ENCODE measurements at regions not wholly inside any gene's neighbourhood (a gene's known extent, or its start where the extent isn't known, plus 50 kb on each side); places are given as distances from the start of the nearest gene placed in this dataset.

DNA sequence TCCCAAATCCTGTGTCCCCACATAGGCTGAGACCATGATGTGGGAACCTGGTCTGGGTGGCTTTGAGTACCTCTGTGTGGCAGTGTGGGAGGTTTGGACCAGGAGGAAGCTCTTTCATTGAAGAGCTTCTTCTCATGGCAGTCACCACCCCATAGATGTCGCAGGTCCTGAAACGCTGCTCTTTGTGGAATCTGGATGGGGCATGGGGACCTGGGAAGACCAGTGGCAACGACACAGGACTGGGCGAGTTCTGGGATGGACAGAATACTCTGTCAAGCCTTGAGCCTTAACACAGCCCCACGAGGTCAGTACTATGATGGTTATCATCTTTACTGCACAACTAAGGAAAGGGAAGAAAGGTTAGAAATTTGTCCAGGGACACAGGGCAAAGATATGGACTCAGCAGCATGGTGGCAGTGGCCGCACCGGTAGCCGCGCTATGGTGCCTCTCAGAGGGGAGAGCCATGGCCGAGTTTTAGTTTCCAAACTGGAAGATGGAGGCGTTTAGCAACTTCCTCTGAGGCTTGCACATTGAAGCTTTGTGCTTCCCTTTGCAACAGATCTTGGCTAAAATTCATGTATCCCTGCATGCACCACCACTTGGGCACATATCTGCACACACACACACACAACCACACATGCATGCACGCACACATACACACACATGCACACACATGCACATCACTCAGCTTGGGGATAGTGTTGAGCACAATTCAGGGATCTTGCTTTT is 117.7 kb upstream of the C1orf174 start:
- no peak for DNase-seq

DNA sequence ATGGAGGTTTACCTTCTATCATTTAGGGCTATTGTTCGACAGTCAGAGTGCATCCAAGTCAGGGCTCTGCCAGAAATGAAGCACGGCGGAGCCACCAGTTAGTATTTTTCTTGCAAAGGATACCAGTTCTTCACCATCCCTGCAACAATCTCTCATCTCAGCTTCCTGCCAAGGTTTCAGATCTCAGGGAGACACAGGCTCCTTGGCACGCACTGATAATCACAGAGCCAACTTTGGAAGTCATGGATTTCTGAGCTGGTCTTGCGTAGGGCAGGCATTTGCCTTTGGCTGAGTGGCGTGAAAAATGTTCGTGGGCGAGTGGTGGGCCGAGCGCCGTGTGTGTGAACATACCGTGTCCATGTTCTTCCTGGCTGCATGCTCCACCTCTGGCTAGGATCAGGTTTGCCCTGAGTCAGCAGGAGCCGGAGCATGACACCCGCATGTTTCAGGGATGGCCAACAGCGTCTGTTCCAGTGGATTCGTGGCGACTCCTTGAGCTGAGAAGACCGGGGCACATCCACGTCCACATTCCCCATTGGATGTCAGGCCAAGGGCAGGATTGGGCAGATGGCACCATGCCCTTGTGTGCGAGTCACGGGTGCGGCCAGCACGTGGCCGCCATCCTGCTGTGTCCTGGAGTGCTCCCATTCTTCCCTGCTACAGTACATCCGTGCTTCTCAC is 118.5 kb upstream of the C1orf174 start:
- no peak for DNase-seq

DNA sequence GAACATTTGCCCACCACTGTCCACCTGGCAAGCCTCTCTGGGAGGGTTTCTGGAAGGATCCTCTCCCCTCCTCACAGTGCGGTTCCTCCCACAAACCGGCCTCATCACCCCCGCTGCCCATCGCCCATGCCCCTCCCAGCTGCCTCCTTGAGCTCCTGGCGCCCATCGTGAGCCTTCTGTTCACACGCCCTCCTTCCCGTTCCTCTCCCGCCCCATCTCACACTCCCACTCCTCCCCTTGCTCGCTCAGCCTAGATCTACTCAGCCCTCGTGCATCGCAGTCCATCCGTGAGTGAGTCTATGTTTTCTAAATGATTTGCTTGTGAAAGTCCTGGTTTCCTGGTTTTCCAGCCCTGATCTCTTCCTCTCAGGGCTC is 119.1 kb upstream of the C1orf174 start:
- no peak for DNase-seq

DNA sequence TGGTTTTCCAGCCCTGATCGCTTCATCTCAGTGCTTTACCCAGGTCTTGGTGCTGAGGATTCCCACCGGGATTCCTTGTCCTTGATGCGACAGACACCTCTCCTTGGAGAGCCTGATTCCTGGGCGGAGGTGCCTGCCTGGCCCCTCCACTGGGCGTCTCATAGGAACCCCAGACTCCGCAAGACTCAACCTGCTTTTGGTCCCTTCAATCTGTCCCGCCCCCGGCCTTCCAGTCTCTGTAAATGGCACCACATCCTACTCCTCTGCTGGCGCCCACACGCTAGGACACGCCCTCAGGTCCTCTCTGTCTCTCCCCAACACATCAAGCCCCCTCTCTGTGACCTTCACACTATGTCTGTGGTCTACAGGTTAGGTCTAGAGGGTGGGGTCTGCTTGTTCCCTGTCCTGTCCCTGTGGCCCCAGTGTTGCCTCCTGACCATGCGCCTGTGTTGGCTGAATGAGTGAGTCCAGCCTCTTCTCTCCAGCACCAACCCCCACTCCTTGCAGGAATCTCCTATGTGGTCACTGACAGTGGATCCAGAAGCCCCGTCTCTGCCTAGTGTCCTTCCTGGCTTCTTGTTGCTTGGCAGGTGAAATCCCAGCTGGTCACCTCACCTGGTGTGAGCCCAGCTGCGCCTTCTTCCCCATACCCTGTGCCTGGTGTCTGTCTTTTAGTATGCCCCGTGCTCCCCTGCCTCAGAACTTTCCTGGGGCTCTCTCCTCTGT is 119.7 kb upstream of the C1orf174 start:
- DNase-seq = no peak

DNA sequence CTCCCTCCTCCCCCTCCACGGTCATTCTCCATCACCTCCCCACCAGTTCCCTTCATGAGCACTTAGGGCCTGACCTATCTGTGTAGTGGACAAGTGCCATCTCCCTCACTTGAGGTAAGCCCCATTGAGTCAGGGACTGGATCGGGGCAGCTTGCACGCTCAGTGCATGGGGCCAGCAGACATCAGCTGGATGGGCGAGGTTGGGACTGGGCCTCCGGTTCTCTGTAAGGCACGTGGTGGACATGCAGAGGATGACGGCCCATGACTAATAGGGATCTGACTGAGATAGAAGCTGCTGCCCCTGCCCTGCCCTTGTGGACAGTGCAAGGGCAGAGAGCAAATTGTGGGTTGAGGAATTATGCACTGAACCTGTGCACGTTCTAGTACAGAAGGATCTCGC is 120.4 kb upstream of the C1orf174 start:
- no peak for DNase-seq

DNA sequence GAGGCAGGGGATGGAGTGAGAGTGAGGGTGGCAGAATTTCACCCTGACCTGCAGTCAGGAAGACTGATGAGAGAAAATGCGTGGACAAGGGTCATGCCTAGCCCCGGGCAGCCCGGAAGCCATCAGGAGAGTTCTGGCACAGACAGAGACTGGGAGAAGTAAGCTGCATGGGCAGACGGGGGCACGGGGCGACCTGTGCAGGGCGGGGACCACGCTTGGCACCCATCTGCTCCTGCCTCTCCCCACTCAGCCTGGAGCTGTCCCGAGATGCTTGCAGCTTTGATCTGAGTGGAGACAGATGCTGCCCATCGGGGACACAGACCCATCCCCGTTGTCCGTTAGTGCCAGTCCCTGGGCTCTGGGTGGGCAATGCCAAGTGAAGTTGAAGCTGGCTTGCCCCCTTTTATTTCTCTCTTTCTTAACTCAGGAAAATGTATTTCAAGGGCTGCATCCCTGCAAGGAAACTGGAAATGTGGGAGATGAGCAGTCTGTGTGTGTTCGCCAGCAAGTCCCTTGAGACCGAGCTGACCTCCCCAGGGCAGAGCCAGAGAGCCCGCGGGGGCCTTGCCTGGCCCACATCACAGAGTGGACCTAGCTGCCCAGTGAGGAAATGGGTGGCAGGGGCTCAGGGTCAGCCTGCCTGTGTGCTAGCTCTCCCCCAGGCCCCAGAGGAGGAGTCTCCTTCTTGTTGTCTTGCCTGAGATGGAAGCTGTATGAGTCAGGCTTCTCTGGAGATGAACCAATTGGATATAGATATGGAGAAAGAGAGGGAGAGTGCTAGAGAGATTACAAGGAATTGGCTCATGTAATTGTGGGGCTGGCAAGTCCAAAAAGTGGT is 121.3 kb upstream of the C1orf174 start:
- DNase-seq = no peak

DNA sequence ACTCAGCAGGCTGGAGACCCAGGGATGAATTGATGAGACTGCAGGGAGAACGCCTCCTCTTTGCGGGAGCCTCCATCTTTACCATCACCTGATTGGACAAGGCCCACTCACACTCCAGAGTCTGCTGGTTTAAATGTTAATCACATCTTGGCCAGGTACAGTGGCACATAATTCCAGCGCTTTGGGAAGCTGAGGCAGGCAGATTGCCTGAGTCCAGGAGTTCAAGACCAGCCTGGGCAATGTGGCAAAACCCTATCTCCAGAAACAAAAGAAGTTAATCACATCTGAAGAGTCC is 121.8 kb upstream of the C1orf174 start:
- no peak for DNase-seq

DNA sequence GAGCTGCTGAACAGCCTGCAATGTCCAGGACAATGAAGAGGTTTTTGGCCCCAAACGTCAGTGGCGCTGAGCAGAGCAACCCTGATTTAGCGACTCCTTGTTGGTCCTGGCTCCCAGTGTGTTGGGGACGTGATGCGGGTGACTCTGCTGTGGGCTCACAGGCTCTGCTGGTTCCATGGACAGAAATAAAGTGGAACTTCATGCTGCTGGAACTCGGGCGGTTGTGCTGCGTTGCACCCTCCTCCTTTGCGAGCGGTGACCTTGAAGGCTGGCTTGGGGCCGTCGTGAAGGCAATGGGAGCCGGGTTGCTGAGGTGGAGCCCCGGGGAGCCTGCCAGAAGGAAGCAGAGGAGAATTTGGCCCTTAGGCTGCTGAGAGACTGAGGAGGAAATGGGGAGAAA is 122.6 kb upstream of the C1orf174 start:
- DNase-seq = no peak

DNA sequence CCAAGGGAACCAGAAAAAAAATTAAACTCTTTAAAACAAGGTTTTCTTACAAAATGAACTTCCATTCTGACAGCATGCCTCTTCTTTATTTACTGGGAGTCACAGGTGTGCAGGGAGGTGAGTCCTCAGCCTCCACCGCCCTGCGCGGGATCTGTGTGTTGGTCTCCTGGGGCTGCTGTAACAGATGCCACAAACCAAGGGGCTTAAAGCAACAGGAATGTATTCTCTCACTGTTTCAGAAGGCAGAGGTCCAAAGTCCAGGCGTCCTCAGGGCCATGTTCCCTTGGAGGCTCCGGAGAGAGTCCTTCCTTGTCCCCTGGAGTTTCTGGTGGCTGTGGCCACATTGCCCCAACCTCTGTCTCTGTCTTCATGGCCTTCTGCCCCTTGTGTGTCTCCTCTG is 123.6 kb upstream of the C1orf174 start:
- DNase-seq = no peak

DNA sequence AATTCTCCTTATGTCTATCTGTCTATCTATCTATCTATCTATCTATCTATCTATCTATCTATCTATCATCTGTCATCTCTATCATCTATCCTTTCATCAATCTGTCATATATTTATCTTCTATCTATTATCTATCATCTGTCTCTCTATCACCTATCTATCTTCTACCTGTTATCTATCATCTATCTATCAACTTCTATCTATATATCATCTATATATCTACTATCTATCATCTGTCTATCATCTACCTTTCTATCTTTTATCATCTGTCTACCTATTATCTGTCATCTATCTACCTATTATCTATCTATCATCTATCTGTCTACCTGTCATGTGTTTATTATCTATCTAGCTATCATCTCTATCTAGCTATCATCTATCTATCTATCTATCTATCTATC is 124.7 kb upstream of the C1orf174 start:
- DNase-seq = no peak

DNA sequence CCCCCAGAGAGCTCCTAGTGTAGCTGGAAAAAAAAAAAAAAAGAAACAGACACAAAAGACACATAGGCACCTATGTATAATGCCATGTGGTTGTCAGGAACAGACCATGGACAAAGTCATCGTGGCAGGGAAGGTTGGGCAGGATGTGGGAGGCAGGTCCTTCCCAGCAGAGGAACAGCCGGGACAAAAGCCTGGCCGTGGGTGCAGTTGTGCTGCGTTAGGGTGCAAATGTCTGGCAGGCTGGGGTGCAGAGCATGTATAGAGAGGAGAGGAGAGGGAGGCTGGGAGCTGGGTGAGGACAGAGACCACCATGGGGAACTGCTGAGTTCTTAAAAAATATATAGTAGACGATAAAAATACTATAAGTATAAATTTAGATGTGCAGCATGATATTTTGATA is 125.7 kb upstream of the C1orf174 start:
- DNase-seq = no peak

DNA sequence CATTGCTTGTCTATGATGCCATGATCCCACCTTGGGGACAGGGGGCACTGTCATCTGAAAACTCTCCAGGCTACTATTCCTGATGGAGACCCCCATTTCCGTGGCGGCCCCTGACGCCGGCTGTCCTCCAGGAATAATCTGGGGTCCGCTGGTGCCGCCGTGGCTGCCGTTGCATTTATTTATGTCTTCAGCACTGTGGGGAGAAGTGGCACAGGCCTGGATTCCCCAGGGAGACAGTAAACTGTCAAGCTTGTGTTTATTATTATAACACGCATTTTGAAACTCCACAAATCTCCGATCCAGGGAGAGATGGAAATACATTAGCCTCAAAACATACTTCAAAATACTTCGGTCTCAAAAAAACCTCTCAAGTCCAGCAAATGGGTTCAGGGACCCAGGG is 126.9 kb upstream of the C1orf174 start:
- DNase-seq = no peak

DNA sequence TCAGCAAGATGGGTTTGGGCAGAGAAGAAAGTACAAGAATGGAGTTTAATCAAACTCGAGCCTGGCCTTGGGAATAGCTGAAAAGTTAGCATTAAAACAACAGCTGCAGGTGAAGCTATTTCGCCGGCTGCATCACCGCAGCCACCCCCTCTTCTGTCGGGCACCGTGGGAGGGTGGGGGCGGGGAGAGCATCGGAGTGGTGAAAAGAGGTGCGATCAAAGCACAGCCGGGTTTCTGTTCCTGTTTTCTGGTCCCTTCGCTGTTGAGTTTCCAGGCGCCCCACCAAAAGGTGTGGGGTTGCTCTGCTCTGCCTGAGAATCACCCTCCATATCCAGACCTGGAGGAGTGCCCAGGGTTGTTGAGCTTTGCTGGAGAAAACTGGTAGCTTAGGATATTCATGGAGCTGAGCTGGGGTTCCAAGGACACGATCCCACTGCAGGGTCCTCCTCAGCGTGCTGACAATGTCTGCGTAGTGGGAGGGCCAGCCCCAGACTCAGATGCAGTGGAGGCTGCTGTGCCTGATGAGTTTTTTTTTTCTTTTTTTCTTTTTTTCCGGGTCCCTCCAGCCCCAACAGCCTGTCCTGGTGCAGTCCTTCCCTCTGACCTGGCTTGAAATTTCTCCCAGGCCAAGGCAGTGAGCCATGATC is 127.5 kb upstream of the C1orf174 start:
- no peak for DNase-seq

DNA sequence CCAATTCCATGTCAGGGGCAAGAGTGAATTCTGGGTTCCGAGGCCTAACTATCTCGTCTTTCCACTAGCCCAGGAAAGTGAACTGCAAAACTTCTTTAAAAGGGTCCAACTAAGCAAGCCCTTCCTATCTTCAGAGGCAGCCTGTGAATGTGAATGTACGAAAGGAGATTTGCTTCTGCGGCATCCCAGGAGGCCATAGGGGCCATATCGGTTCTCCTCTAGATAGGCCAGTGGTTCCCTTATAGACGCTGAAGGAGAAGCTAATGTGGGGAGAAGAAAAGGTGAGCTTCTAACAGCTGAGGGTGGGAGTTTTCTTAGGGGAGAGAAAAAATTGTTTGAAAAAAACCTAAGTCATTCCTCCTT is 128.0 kb upstream of the C1orf174 start:
- DNase-seq = no peak

DNA sequence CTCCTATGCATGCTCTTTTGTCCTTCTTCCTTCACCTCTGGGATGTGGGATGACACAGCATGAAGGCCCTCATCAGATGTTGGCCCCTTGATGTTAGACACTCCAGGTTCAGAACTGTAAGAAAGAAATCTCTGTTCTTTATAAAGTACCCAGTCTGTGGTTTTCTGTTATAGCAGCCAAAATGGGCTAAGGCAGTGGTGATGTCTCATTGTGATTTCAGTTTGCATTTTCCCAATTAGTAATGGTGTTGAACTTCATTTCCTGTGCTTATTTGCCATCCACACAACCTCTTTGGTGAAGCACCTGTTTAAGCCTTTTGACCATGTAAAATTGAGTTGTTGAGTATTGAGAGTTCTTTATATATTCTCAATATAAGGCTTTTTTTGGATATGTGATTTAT is 129.3 kb upstream of the C1orf174 start:
- no peak for DNase-seq

DNA sequence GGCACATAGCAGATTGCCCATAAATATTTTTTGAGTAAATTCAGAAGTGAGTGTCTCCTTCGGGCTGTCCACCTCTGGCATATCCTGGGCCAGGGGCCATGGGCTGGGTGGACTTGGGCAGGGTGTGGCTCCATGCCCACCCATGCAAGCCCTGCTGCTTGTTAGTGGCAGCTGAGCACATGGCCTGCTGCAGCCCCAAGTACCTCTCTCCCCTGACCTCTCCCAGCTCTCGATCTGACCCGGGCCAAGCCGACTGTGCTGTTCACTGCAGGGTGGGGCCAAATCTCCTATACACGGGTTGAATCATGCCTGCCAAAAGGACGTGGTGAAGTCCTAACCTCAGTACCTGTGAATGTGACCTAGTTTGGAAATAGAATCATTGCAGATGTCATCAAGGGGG is 132.5 kb upstream of the C1orf174 start:
- DNase-seq = no peak

DNA sequence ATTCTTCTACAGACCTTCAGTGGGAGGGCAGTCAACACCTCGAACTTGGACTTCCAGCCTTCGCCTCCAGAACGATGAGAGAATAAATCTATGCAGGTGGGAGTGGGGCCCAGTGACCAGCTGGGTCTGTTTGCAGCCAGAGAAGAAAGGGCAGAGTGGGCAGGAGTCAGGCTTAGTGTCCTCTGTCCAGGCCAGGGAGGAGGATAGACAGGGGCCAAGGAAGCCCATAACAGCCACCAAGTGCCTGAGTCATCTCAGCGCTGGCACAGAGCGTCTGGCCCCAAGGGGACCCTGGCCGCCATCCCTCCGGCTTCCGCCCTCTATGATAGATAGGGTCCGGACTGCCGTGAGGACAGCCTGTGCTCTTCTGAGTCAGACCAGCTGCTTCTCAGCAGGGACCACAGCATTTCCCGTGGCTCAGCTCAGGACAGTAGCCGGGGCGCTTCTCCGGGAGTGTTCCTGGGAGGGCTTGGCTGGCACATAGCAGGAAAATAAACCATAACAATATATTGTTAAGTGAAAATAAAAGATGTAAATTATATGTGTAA is 133.1 kb upstream of the C1orf174 start:
- no peak for DNase-seq

DNA sequence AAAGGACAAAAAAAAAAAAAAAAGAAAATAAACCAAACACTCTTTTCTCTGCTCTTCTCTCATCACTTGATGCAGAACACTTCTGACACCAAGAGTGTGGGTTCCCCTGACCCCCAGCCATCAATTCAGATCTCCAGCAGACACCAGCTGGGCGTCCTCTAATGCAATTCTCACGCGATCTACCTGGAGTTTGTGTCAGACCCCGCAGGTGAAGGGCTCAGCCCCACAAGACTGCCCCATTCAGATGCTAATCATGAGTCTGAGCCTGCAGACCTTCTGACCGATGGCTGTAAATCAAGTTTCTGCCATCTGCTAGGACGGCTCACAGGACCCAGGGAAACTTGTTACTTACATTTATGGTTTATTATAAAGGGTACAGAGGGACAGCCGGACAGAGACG is 133.6 kb upstream of the C1orf174 start:
- DNase-seq = no peak

DNA sequence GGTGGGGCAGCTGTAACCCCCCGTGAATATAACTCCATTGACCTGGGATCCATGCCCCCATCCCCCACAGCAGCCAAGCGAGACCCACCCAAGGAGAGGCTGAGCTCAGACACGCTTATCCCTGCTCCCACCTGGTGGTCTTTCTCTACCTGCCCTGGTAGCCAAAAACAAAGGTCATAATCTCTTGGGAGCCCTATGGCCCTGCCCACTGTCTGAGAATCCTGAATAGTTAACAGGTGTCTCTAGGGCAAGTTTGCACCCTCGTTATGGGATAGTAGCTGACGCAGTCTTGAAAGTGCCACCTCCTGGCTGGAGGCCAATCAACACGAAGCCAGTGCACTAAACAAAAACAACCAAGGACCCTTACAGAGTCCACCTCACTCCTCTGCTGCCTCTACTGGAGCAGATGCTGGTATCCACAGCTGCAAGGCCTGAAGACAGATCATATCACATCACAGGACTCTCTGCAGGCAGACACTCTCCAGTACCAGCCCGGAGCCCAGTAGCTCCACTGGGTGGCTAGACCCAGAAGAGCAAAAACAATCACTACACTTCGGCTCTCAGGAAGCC is 134.3 kb upstream of the C1orf174 start:
- DNase-seq = no peak

DNA sequence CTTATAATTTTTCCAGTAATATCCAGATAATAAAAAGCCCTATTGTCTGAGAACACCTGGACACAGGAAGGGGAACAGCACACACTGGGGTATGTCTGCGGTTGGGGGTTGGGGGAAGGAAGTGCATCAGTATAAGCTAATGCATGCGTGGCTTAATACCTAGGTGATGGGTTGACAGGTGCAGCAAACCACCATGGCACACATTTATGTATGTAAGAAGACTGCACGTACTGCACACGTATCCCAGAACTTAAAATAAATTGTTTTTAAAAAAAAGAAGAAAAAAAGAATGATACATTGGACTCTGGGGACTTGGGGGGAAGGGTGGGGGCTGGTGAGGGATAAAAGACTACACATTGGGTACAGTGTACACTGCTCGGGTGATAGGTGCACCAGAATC is 144.9 kb upstream of the C1orf174 start:
- DNase-seq = no peak

DNA sequence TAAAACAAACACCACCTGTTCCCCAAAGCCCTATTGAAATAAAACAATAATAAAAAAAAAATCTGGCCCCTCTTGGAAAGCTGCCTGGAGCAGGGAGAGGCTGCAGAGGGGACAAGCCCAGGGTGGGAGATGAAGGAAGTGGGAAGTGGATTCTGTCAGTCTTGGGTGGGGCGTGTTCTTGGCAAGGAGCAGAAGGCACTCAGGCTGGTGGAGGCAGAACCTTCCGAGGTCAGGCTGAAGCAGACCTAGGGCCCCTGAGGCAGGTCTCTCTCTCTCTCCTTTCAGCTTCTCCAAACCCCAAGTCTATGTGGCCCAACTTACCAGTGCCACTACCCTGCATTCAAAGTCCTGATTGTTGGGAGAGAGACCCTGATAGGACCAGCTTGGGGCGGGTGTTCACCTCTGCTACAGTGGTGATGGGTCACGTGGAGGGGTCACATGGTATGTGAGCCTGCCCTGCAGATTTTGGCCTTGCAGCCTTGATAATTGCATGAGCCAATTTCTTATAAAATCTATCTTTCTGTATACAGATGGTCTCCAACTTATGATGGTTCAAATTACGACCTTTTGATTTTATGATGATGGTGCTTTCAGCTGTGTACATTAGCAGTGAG is 145.4 kb upstream of the C1orf174 start:
- no peak for DNase-seq
